Transverse colon (tissue), 4 donors: ENCODE measurements at regions not wholly inside any gene's neighbourhood (a gene's known extent, or its start where the extent isn't known, plus 50 kb on each side); places are given as distances from the start of the nearest gene placed in this dataset.
"Not testable (repeated sequence)": the region's sequence is repeated elsewhere in the genome, so short reads cannot be mapped to it uniquely, and the experiment has no call there.

Source experiments
- DNase-seq: peaks from one replicate; pipeline ENCODE4 v3.0.0-alpha.2; 2019
- H3K27ac ChIP-seq, 4 donors: fragments of 200-600 bp; sonication (generic); 2 replicates each; pipeline ENCODE4 v1.5.1; 2016 to 2018; ENCODE audit warnings: inconsistent platforms in 4 of 4
- H3K27me3 ChIP-seq: fragments of 200-600 bp; sonication (generic); 2 replicates; pipeline ENCODE4 v1.5.1; 2017; ENCODE audit warnings: inconsistent platforms
- H3K36me3 ChIP-seq, 4 donors: fragments of 200-600 bp; sonication (generic); 2 replicates each; pipeline ENCODE4 v1.5.1; 2017 to 2019; ENCODE audit warnings: inconsistent platforms in 4 of 4
- H3K4me1 ChIP-seq, 4 donors: fragments of 200-600 bp; sonication (generic); 2 replicates each; pipeline ENCODE4 v1.5.1; 2017 to 2020; ENCODE audit warnings: inconsistent platforms in 4 of 4
- H3K4me3 ChIP-seq, 4 donors: fragments of 200-600 bp; sonication (generic); 1 replicate in 1 of 4; 2 replicates in 3 of 4; pipeline versions ENCODE4 v1.5.1 to v1.6.1; 2017 to 2019; ENCODE audit warnings: inconsistent platforms in 4 of 4
- H3K9me3 ChIP-seq, 2 donors: fragments of 200-600 bp; sonication (generic); 2 replicates each; pipeline ENCODE4 v1.5.1; 2017 to 2019; ENCODE audit warnings: inconsistent platforms in 2 of 2
- EP300 ChIP-seq: sonication (generic); formaldehyde crosslinking; IDR thresholded peaks from one replicate; pipeline ENCODE4 v1.6.1; 2017; ENCODE audit warnings: antibody characterized with exemption, low read depth
- POLR2A ChIP-seq: fragments of 450-650 bp; IDR thresholded peaks from one replicate; pipeline ENCODE4 v1.6.1; 2016; ENCODE audit warnings: antibody characterized with exemption, mild to moderate bottlenecking, moderate library complexity
- POLR2AphosphoS5 ChIP-seq, 3 donors: sonication (generic); formaldehyde crosslinking; IDR thresholded peaks; one replicate each; pipeline ENCODE4 v1.6.1; 2016; ENCODE audit warnings: antibody characterized with exemption in 3 of 3
- WGBS, 2 donors: methylation state at CpG; one replicate each; pipeline ENCODE4 v1.1.5; 2018; ENCODE audit warnings: low coverage in 1 of 2; 5-methylcytosine and 5-hydroxymethylcytosine counted together
- in situ Hi-C, 4 donors: fragments of 200-750 bp; cut with MboI; loops; one replicate each; pipeline versions ENCODE4 v1.15.0 to v1.15.1; 2017; ENCODE audit warnings: low sequenced_read_pairs in 3 of 4, low pct_ligation_motif_present in 1 of 4, low pct_unique_long_range_greater_than_20kb in 1 of 4
- intact Hi-C: fragments of 100-400 bp; cut with DNase I; formaldehyde crosslinking; loops from one replicate; pipeline ENCODE4 v1.15.1; 2023; ENCODE audit warnings: low total_unique reads
- TF ChIP-seq, protein P1 (sequence below), 5 experiments: fragments of 200-600 bp in 3 of 5; fragments of 450-650 bp in 2 of 5; sonication (generic) in 3 of 5; IDR thresholded peaks; 1 replicate in 2 of 5; 2 replicates in 3 of 5; pipeline ENCODE4 v1.5.1; 2016 to 2017; ENCODE audit warnings: antibody characterized with exemption in 5 of 5, inconsistent platforms in 3 of 5, mild to moderate bottlenecking in 2 of 5, moderate library complexity in 1 of 5

DNA sequence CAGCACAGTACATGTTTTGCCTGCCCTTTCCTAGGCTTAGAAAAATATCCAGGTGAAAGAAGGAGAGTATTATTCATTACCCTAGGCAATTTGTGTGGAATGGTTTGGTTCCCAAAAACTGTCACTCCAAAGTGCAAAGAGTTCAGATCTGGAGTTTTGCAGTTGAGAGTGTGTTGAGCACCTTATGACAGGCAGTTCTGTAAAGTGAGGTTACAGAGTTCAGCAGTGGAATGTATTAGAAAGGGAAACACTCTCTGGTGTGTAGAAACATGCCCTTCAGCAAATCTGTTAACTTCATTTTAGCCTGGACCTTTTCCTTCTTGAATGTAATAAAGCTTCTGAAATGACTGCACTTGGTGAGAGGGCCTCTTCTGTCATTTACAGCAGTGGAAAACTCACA is 154.0 kb upstream of the SSTR1 start:
- Histone ChIP-seq H3K4me3 (no peak overlapping the region), H3K27me3 (no peaks in the 10 kb centered on the region), H3K36me3 (no peaks in the 10 kb centered on the region), H3K9me3 (no peaks in the 10 kb centered on the region), H3K4me1 (no peaks in the 10 kb centered on the region), H3K27ac (no peak overlapping the region)
- no peak for DNase-seq
- no peak for TF ChIP-seq POLR2A
- no peak for TF ChIP-seq POLR2AphosphoS5 (IDR thresholded peaks at IDR 0.05)
- no peak for TF ChIP-seq EP300
- TF ChIP-seq, protein P1, sequence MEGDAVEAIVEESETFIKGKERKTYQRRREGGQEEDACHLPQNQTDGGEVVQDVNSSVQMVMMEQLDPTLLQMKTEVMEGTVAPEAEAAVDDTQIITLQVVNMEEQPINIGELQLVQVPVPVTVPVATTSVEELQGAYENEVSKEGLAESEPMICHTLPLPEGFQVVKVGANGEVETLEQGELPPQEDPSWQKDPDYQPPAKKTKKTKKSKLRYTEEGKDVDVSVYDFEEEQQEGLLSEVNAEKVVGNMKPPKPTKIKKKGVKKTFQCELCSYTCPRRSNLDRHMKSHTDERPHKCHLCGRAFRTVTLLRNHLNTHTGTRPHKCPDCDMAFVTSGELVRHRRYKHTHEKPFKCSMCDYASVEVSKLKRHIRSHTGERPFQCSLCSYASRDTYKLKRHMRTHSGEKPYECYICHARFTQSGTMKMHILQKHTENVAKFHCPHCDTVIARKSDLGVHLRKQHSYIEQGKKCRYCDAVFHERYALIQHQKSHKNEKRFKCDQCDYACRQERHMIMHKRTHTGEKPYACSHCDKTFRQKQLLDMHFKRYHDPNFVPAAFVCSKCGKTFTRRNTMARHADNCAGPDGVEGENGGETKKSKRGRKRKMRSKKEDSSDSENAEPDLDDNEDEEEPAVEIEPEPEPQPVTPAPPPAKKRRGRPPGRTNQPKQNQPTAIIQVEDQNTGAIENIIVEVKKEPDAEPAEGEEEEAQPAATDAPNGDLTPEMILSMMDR (IDR thresholded peaks at IDR 0.05) = no peak
- in situ Hi-C loops = no loop called here
- intact Hi-C loops = loop anchor here (5.0 kb wide), 1 partner anchor 64 kb away; no protein-coding TSS in a partner anchor

DNA sequence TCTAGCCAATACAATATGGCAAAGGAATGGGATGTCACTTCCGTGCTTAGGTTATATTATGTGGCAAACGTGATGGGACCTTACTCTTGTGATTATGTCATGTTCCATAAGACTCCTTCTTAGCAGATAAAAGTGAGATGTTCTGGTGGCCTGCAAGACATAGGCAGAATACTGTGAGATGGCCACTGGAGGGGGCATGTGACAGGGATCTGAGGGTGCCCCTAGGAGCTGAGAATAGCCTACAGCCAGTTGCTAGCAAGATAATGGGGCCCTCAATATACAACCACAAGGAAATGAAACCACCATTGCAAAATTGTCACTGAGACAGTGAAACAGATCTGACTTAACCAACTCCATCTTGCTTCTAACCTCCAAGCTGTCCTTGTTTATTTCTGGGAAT is 151.4 kb upstream of the SSTR1 start:
- Histone ChIP-seq H3K4me1 (no peaks in the 10 kb centered on the region), H3K36me3 (no peaks in the 10 kb centered on the region), H3K27ac (no peak overlapping the region), H3K9me3 (no peaks in the 10 kb centered on the region), H3K4me3 (no peak overlapping the region), H3K27me3 (no peaks in the 10 kb centered on the region)
- no peak for DNase-seq
- intact Hi-C loops = no loop called here
- TF ChIP-seq, protein P1 (IDR thresholded peaks at IDR 0.05) = no peak
- TF ChIP-seq EP300 (no peak), POLR2AphosphoS5 (IDR thresholded peaks at IDR 0.05) (no peak), POLR2A (no peak)
- in situ Hi-C loops = no loop called here
- WGBS, 2 donors = 79 to 86% methylated on average over 2 of the region's 2 CpGs

DNA sequence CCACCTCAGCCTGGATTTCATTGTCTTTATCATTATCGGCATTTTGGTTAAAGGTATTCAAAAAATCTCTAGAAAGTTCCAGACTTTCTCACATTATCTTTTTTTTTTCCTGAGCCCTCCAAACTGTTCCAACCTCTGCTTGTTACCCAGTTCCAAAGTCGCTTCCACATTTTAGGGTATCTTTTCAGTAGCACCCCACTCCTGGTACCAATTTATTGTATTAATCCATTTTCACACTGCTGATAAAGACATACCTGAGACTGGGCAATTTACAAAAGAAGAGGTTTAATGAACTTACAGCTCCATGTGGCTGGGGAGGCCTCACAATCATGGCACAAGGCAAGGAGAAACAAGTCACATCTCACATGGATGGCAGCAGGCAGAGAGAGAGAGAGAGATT is 145.5 kb upstream of the SSTR1 start:
- 90 to 94% methylated on average over 2 of the region's 2 CpGs for whole genome bisulfite sequencing, 2 donors
- H3K4me1 ChIP-seq = not testable (repeated sequence)

DNA sequence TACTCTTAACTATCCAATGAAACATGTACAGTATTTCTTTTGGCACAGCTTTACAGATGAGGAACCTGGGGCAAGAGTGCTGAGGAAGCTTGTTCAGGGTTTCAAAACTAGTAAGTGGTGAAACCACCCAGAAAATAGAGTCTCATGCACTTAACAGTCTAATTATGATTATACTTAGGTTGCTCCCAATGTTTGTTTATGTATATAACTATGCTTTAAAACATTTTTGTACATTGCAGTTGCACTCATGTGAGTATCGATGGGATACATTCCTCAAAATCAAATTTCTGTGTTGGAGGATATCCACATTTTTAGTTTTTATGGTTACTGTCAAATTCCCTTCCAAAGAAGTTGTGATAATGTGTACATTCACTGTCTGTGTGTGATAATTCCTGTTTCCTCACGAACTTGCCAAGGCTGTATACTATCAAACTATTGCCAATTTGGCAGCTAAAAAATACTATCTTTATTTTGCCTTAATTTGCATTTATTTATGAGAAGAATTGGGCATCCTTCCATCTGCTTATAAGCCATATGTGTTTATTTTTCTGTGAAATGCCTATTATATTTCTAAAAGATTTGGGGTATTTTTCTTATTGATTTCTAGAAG is 143.9 kb upstream of the SSTR1 start:
- Histone ChIP-seq H3K4me1 (no peaks in the 10 kb centered on the region), H3K9me3 (peaks cover 0 to 10% of the 10 kb centered on the region in 2 donors), H3K4me3 (no peak overlapping the region), H3K36me3 (no peaks in the 10 kb centered on the region), H3K27me3 (no peaks in the 10 kb centered on the region), H3K27ac (no peak overlapping the region)
- no peak for TF ChIP-seq EP300
- TF ChIP-seq, protein P1 (IDR thresholded peaks at IDR 0.05) = no peak
- TF ChIP-seq POLR2A = no peak
- TF ChIP-seq POLR2AphosphoS5 (IDR thresholded peaks at IDR 0.05) = no peak
- intact Hi-C loops = no loop called here
- in situ Hi-C loops = no loop called here
- no peak for DNase-seq
- 55 to 56% methylated on average over 2 of the region's 2 CpGs for WGBS, 2 donors

More for the DNA sequence above, 145.5 kb upstream of the SSTR1 start:
- DNase-seq, H3K27me3 ChIP-seq, H3K4me3 ChIP-seq, intact Hi-C loops, in situ Hi-C loops, H3K27ac ChIP-seq, H3K36me3 ChIP-seq: not testable (repeated sequence)
- peaks cover 0 to 10% of the 10 kb centered on the region in 2 donors for H3K9me3 ChIP-seq
